DND-41 (cell line): ENCODE measurements at regions not wholly inside any gene's neighbourhood (a gene's known extent, or its start where the extent isn't known, plus 50 kb on each side); places are given as distances from the start of the nearest gene placed in this dataset.

Source experiments
- CTCF ChIP-seq: IDR thresholded peaks from 2 replicates; pipeline ENCODE4 v1.5.1; 2012; ENCODE audit warnings: borderline replicate concordance, low read length, moderate library complexity, mild to moderate bottlenecking; ENCODE audit not compliant: poor library complexity, severe bottlenecking; ENCODE audit errors: extremely low read depth
- EZH2 ChIP-seq: IDR thresholded peaks from 3 replicates; pipeline ENCODE4 v1.6.1; 2012; ENCODE audit warnings: borderline replicate concordance, low read depth, mild to moderate bottlenecking, moderate library complexity, low read length, inconsistent platforms; ENCODE audit not compliant: severe bottlenecking

- no peak for TF ChIP-seq EZH2
- no peak for TF ChIP-seq CTCF
Observed at GRCh38 chr15:62447742-62448141, 282.7 kb upstream of the C2CD4B start.
